Lower leg skin (tissue), 3 donors: ENCODE measurements at regions not wholly inside any gene's neighbourhood (a gene's known extent, or its start where the extent isn't known, plus 50 kb on each side); places are given as distances from the start of the nearest gene placed in this dataset.

Experiments
- POLR2A ChIP-seq, 2 donors: fragments of 450-650 bp; IDR thresholded peaks; one replicate each; pipeline ENCODE4 v1.6.1; 2016 to 2017; ENCODE audit warnings: antibody characterized with exemption in 2 of 2, mild to moderate bottlenecking in 1 of 2, moderate library complexity in 1 of 2
- TF ChIP-seq, protein P1 (sequence below), 3 donors: fragments of 450-650 bp; IDR thresholded peaks; one replicate each; pipeline ENCODE4 v1.5.1; 2016; ENCODE audit warnings: antibody characterized with exemption in 3 of 3, mild to moderate bottlenecking in 3 of 3, moderate library complexity in 2 of 3

DNA sequence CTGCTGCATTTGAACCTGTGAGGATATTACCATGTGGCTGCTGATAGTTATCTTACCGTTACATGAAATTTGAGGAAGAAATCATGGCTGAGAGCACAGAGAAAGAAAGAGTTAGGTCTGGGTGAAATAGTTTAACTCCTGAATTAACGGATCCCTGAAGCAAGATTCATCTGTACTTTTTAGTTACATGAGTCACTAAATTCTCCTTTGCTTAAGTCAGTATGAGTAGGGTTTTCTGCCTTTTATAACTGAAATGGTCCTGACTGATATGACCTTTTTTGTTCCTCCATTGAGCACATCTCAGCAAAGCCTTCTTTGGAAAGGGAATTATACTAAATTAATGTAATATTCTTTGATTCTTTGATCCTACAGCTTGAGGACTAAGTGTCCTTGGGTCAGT is 333.3 kb upstream of the ZFP64 start:
- TF ChIP-seq, protein P1, sequence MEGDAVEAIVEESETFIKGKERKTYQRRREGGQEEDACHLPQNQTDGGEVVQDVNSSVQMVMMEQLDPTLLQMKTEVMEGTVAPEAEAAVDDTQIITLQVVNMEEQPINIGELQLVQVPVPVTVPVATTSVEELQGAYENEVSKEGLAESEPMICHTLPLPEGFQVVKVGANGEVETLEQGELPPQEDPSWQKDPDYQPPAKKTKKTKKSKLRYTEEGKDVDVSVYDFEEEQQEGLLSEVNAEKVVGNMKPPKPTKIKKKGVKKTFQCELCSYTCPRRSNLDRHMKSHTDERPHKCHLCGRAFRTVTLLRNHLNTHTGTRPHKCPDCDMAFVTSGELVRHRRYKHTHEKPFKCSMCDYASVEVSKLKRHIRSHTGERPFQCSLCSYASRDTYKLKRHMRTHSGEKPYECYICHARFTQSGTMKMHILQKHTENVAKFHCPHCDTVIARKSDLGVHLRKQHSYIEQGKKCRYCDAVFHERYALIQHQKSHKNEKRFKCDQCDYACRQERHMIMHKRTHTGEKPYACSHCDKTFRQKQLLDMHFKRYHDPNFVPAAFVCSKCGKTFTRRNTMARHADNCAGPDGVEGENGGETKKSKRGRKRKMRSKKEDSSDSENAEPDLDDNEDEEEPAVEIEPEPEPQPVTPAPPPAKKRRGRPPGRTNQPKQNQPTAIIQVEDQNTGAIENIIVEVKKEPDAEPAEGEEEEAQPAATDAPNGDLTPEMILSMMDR (IDR thresholded peaks at IDR 0.05) = no peak
- TF ChIP-seq POLR2A (IDR thresholded peaks at IDR 0.05) = no peak
